ENCODE measurements at regions not wholly inside any gene's neighbourhood (a gene's known extent, or its start where the extent isn't known, plus 50 kb on each side); places are given as distances from the start of the nearest gene placed in this dataset.

DNA sequence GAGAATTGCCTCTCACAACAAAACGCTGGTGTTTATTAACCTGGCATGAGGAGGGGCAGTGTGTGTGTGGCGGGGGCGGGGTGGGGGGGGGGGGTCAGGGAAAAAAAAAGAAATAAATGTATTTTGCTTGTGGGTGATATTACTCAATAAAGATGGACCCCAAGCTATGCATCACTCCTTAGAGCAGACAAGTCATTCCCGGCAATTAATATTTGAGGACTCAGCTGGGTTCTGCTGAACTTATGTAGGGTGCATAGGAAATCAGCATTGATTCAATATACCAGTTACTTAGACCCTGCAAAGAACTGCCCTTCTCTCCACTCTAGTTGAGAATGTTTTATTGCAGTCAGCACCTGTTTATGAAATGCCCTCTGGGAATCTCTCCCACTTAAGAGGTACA lies 206.2 kb upstream of the MAF start:
- no peak overlapping the region for H2AFZ ChIP-seq
- ChIA-PET CTCF (no interaction called here), POLR2A (ENCODE audit: unreplicated experiment) (no interaction called here)
- no peak overlapping the region for H3K4me3 ChIP-seq
- DNase-seq: no peak
- H3K9me3 ChIP-seq (ENCODE audit: insufficient read depth, low read depth): no peaks in the 10 kb centered on the region
- no peaks in the 10 kb centered on the region for H3K4me1 ChIP-seq (replicated peaks; ENCODE audit: insufficient read depth)
- intact Hi-C loops (cut with micrococcal nuclease; ENCODE audit: unreplicated experiment): no loop called here
- no TSS peak for BruUV-seq (replicated peaks)
- no peaks in the 10 kb centered on the region; the same call in 1 of the 2 replicates for H4K20me1 ChIP-seq (ENCODE audit: insufficient read depth)
- H3K27me3 ChIP-seq (ENCODE audit: insufficient read depth, low read depth): peaks cover 41% of the 10 kb centered on the region
- no peak overlapping the region for H3K27ac ChIP-seq
- TF ChIP-seq EZH2 (IDR thresholded peaks at IDR 0.05; ENCODE audit: low read depth): no peak
- TF ChIP-seq, protein P1, sequence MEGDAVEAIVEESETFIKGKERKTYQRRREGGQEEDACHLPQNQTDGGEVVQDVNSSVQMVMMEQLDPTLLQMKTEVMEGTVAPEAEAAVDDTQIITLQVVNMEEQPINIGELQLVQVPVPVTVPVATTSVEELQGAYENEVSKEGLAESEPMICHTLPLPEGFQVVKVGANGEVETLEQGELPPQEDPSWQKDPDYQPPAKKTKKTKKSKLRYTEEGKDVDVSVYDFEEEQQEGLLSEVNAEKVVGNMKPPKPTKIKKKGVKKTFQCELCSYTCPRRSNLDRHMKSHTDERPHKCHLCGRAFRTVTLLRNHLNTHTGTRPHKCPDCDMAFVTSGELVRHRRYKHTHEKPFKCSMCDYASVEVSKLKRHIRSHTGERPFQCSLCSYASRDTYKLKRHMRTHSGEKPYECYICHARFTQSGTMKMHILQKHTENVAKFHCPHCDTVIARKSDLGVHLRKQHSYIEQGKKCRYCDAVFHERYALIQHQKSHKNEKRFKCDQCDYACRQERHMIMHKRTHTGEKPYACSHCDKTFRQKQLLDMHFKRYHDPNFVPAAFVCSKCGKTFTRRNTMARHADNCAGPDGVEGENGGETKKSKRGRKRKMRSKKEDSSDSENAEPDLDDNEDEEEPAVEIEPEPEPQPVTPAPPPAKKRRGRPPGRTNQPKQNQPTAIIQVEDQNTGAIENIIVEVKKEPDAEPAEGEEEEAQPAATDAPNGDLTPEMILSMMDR (conservative IDR thresholded peaks at IDR 0.05): no peak
- no peaks in the 10 kb centered on the region for H3K9me2 ChIP-seq (ENCODE audit: insufficient read depth)
- H3F3A ChIP-seq (ENCODE audit: insufficient read depth, low read depth): no peaks in the 10 kb centered on the region
- H3K4me2 ChIP-seq: no peak overlapping the region
- no peaks in the 10 kb centered on the region for H3K79me2 ChIP-seq (ENCODE audit: low read depth)
- no peaks in the 10 kb centered on the region for H3K36me3 ChIP-seq (ENCODE audit: low read depth)

DNA sequence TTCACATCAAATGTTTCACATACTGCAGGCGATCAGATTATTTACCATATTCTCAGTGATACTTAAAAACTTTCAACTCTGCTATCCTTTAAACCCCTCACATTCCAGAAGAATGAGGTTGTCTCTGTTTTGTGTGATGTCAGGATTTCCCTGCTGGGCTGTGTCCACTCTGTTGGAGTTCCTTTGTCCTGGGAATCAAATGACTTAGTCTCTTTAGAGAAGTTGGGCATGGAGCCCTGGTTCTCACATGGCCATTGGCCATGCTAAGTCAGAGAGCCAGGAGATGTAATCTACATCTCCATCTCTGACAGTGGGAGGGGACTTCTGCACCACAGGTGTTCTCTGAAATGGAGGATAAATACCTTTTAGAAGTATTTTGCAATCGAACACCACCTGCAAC lies 205.1 kb upstream of the MAF start:
- ChIA-PET CTCF (no interaction called here), POLR2A (ENCODE audit: unreplicated experiment) (no interaction called here)
- H3K27ac ChIP-seq: no peak overlapping the region
- H3K36me3 ChIP-seq (ENCODE audit: low read depth): no peaks in the 10 kb centered on the region
- peaks cover 41% of the 10 kb centered on the region for H3K27me3 ChIP-seq (ENCODE audit: insufficient read depth, low read depth)
- H4K20me1 ChIP-seq (ENCODE audit: insufficient read depth): no peaks in the 10 kb centered on the region; the same call in 1 of the 2 replicates
- BruUV-seq (replicated peaks): no TSS peak
- H3K79me2 ChIP-seq (ENCODE audit: low read depth): no peaks in the 10 kb centered on the region
- no peaks in the 10 kb centered on the region for H3K9me3 ChIP-seq (ENCODE audit: insufficient read depth, low read depth)
- intact Hi-C loops (cut with micrococcal nuclease; ENCODE audit: unreplicated experiment): no loop called here
- H3K9me2 ChIP-seq (ENCODE audit: insufficient read depth): no peaks in the 10 kb centered on the region
- H2AFZ ChIP-seq: no peak overlapping the region
- TF ChIP-seq, protein P1 (conservative IDR thresholded peaks at IDR 0.05): no peak
- TF ChIP-seq EZH2 (IDR thresholded peaks at IDR 0.05; ENCODE audit: low read depth): no peak
- H3K4me2 ChIP-seq: no peak overlapping the region
- no peak for DNase-seq
- H3K4me3 ChIP-seq: no peak overlapping the region
- H3F3A ChIP-seq (ENCODE audit: insufficient read depth, low read depth): no peaks in the 10 kb centered on the region
- H3K4me1 ChIP-seq (replicated peaks; ENCODE audit: insufficient read depth): no peaks in the 10 kb centered on the region

- Histone ChIP-seq H3K27me3 (ENCODE audit: insufficient read depth, low read depth) (peaks cover 27% of the 10 kb centered on the region), H2AFZ (no peak overlapping the region), H3K79me2 (ENCODE audit: low read depth) (no peaks in the 10 kb centered on the region), H3K4me2 (no peak overlapping the region), H3K9me2 (ENCODE audit: insufficient read depth) (no peaks in the 10 kb centered on the region), H3K9me3 (ENCODE audit: insufficient read depth, low read depth) (no peaks in the 10 kb centered on the region), H3F3A (ENCODE audit: insufficient read depth, low read depth) (no peaks in the 10 kb centered on the region), H3K36me3 (ENCODE audit: low read depth) (no peaks in the 10 kb centered on the region), H3K4me1 (replicated peaks; ENCODE audit: insufficient read depth) (no peaks in the 10 kb centered on the region), H4K20me1 (ENCODE audit: insufficient read depth) (no peaks in the 10 kb centered on the region), H3K27ac (no peak overlapping the region), H3K4me3 (no peak overlapping the region)
- intact Hi-C loops (cut with micrococcal nuclease; ENCODE audit: unreplicated experiment): no loop called here
- POLR2A ChIA-PET (ENCODE audit: unreplicated experiment): no interaction called here
- no peak for TF ChIP-seq EZH2 (IDR thresholded peaks at IDR 0.05; ENCODE audit: low read depth)
- TF ChIP-seq, protein P1 (conservative IDR thresholded peaks at IDR 0.05): no peak
- DNase-seq: no peak
- no TSS peak for BruUV-seq (replicated peaks)
- CTCF ChIA-PET: no interaction called here
Measured at GRCh38 chr16:79801646-79802045, 201.1 kb upstream of the MAF start.

Data from PC-9 (cell line).